CD4-positive, alpha-beta T cell (primary cell): ENCODE measurements at regions not wholly inside any gene's neighbourhood (a gene's known extent, or its start where the extent isn't known, plus 50 kb on each side); places are given as distances from the start of the nearest gene placed in this dataset.

Experiments used
- ATAC-seq: fragments of 200-7000 bp; cut with Tn5 transposase; one replicate; pipeline ENCODE4 v1.10.0; 2022; ENCODE audit warnings: mild to moderate bottlenecking; ENCODE audit not compliant: poor library complexity
- CTCF ChIA-PET: fragments of 350-600 bp; sonication (Branson Sonifier 250); formaldehyde crosslinking; loops from one replicate; lab custom pipeline; 2021; ENCODE audit warnings: antibody characterized with exemption, inconsistent platforms; lab: Charles Lee
- POLR2A ChIA-PET: fragments of 350-600 bp; sonication (Branson Sonifier 250); formaldehyde crosslinking; loops from one replicate; lab custom pipeline; 2021; ENCODE audit warnings: antibody characterized with exemption, inconsistent platforms; lab: Charles Lee
- DNase-seq, 14 experiments: peaks; one replicate each; pipeline ENCODE4 v3.0.0-alpha.2; 2013 to 2020; ENCODE audit warnings: mixed read lengths in 2 of 14
- H3K27ac ChIP-seq, 2 donors: one replicate each; pipeline versions ENCODE4 v1.5.1 to v1.7.0; 2013; ENCODE audit warnings: low read length in 2 of 2, low read depth in 1 of 2, mild to moderate bottlenecking in 1 of 2
- H3K27me3 ChIP-seq, 2 experiments: 1 replicate in 1 of 2; 2 replicates in 1 of 2; pipeline versions ENCODE4 v1.6.1 to v1.7.0; 2013; ENCODE audit warnings: low read length in 2 of 2, control low read depth in 1 of 2, mild to moderate bottlenecking in 1 of 2, moderate library complexity in 1 of 2; ENCODE audit not compliant: insufficient read depth in 2 of 2, control insufficient read depth in 1 of 2
- H3K36me3 ChIP-seq: one replicate; pipeline ENCODE4 v1.6.1; 2013; ENCODE audit warnings: low read length, control low read depth; ENCODE audit not compliant: insufficient read depth
- H3K4me1 ChIP-seq: one replicate; pipeline ENCODE4 v1.6.1; 2013; ENCODE audit warnings: low read length, control low read depth; ENCODE audit not compliant: insufficient read depth
- H3K4me3 ChIP-seq: one replicate; pipeline ENCODE4 v1.5.1; 2013; ENCODE audit warnings: mild to moderate bottlenecking, low read length, moderate library complexity
- H3K9me3 ChIP-seq, 2 experiments: 1 replicate in 1 of 2; 2 replicates in 1 of 2; pipeline versions ENCODE4 v1.6.1 to v1.7.0; 2013; ENCODE audit warnings: low read length in 2 of 2, mild to moderate bottlenecking in 2 of 2, control low read depth in 1 of 2, moderate library complexity in 1 of 2; ENCODE audit not compliant: control insufficient read depth in 1 of 2, insufficient read depth in 1 of 2
- H3K27ac Mint-ChIP-seq: one replicate; pipeline ENCODE4 v1.8.0; 2020; ENCODE audit warnings: mixed read lengths
- H3K27me3 Mint-ChIP-seq: one replicate; pipeline ENCODE4 v1.8.0; 2021; ENCODE audit warnings: mixed read lengths
- H3K36me3 Mint-ChIP-seq: one replicate; pipeline ENCODE4 v1.8.0; 2021; ENCODE audit warnings: low read depth, mixed read lengths
- H3K4me1 Mint-ChIP-seq: one replicate; pipeline ENCODE4 v1.8.0; 2021; ENCODE audit warnings: low read depth, mixed read lengths
- H3K4me3 Mint-ChIP-seq: one replicate; pipeline ENCODE4 v1.8.0; 2020; ENCODE audit warnings: mild to moderate bottlenecking, mixed read lengths
- H3K9me3 Mint-ChIP-seq: one replicate; pipeline ENCODE4 v1.8.0; 2020; ENCODE audit warnings: mixed read lengths
- CTCF ChIP-seq: fragments of 200-600 bp; IDR thresholded peaks from one replicate; pipeline ENCODE4 v1.8.0; 2022; ENCODE audit warnings: antibody characterized with exemption, mild to moderate bottlenecking
- intact Hi-C, 2 experiments: fragments of 100-400 bp; cut with DNase I in 1 of 2; cut with micrococcal nuclease in 1 of 2; formaldehyde crosslinking; loops; one replicate each; pipeline versions ENCODE4 v1.15.1 to v1.9.0; 2023 to 2025; cut with DNase I, micrococcal nuclease

- ChIA-PET CTCF (no interaction called here), POLR2A (no interaction called here)
- Mint-ChIP-seq H3K4me1 (no peaks in the 10 kb centered on the region), H3K27me3 (no peaks in the 10 kb centered on the region), H3K9me3 (no peaks in the 10 kb centered on the region), H3K27ac (no peak overlapping the region), H3K4me3 (no peak overlapping the region), H3K36me3 (no peaks in the 10 kb centered on the region)
- TF ChIP-seq CTCF, result no peak
- intact Hi-C loops, result no loop called here
- H3K4me1 ChIP-seq, result no peaks in the 10 kb centered on the region
- no peak for DNase-seq
- no peaks in the 10 kb centered on the region for H3K27me3 ChIP-seq
- no peaks in the 10 kb centered on the region for H3K9me3 ChIP-seq
- no peak overlapping the region for H3K4me3 ChIP-seq
- ATAC-seq, result no peak
- no peaks in the 10 kb centered on the region for H3K36me3 ChIP-seq
- no peak overlapping the region for H3K27ac ChIP-seq
Measured at GRCh38 chr3:176426371-176426770, 770.9 kb downstream of the TBL1XR1 start.

GRCh38 chr3:176416870-176417269 lies 780.4 kb downstream of the TBL1XR1 start:
- H3K9me3 Mint-ChIP-seq, result no peaks in the 10 kb centered on the region
- Histone ChIP-seq H3K27ac (no peak overlapping the region), H3K36me3 (no peaks in the 10 kb centered on the region), H3K4me1 (no peaks in the 10 kb centered on the region), H3K9me3 (peaks cover 0 to 3% of the 10 kb centered on the region in 2 experiments), H3K27me3 (no peaks in the 10 kb centered on the region), H3K4me3 (no peak overlapping the region)
- no peak for DNase-seq
- no peaks in the 10 kb centered on the region for H3K36me3 Mint-ChIP-seq
- TF ChIP-seq CTCF, result no peak
- intact Hi-C loops, result no loop called here
- no peaks in the 10 kb centered on the region for H3K4me1 Mint-ChIP-seq
- H3K27me3 Mint-ChIP-seq, result no peaks in the 10 kb centered on the region
- no peak for ATAC-seq
- H3K27ac Mint-ChIP-seq, result no peak overlapping the region
- POLR2A ChIA-PET, result interaction anchor here (0.6 kb wide), 1 partner anchor 38 kb away, joined by 3 read pairs; no protein-coding TSS in a partner anchor
- no peak overlapping the region for H3K4me3 Mint-ChIP-seq
- CTCF ChIA-PET, result no interaction called here

- Mint-ChIP-seq H3K27ac (no peak overlapping the region), H3K27me3 (no peaks in the 10 kb centered on the region), H3K4me3 (no peak overlapping the region), H3K9me3 (no peaks in the 10 kb centered on the region), H3K4me1 (no peaks in the 10 kb centered on the region), H3K36me3 (no peaks in the 10 kb centered on the region)
- no peak for TF ChIP-seq CTCF
- no peak overlapping the region for H3K27ac ChIP-seq
- H3K4me1 ChIP-seq, result no peaks in the 10 kb centered on the region
- H3K4me3 ChIP-seq, result no peak overlapping the region
- POLR2A ChIA-PET, result no interaction called here
- DNase-seq, result no peak
- no peaks in the 10 kb centered on the region for H3K36me3 ChIP-seq
- CTCF ChIA-PET, result no interaction called here
- no peak for ATAC-seq
- H3K9me3 ChIP-seq, result peaks cover 0 to 3% of the 10 kb centered on the region in 2 experiments
- no peaks in the 10 kb centered on the region for H3K27me3 ChIP-seq
- intact Hi-C loops, result no loop called here
Measured at GRCh38 chr3:176415661-176416295, 781.5 kb downstream of the TBL1XR1 start.
